SIG-M5 (cell line): ENCODE measurements at regions not wholly inside any gene's neighbourhood (a gene's known extent, or its start where the extent isn't known, plus 50 kb on each side); places are given as distances from the start of the nearest gene placed in this dataset.

ENCODE experiments used
- DNase-seq: peaks from one replicate; lab custom pipeline; 2025; lab: John Stamatoyannopoulos, UW

DNA sequence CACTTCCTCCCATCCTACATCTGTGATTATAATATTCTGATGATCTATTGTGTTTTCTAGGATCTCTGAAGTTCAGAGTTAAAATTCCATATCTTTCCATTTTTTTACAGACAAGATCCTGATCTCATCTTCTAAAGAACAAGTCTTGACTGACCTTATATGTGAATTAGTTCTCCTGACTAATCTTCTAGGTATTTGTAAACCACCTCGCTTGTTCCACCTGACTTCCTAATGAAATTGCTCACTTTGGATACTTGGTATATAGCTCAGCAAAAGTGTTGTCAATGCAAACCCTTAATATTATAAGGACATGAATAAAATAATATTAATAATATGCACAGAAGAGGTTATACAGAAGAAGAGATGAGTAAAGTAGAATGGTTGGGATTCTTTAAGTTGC is 68.2 kb upstream of the NR4A3 start:
- no peak for DNase-seq

DNA sequence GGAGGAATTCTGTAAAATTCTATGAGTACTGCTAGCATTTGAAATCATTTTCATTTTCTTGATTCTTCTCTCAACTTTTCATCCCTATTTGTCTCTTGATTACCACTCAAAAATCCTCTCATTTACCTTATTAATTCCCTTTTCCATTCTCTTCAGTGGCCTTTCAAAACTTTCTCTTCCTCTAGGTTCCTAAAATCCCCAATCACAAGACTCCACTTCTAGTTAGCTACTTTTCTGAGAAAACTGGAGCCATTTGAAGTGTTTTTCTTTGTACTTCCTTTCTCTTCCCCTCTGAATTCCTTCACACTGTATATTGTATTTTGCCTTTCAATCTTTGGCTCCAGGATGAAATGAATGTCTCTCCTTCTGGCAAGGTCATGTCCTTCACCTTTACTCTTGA is 61.3 kb upstream of the NR4A3 start:
- DNase-seq, result no peak

DNA sequence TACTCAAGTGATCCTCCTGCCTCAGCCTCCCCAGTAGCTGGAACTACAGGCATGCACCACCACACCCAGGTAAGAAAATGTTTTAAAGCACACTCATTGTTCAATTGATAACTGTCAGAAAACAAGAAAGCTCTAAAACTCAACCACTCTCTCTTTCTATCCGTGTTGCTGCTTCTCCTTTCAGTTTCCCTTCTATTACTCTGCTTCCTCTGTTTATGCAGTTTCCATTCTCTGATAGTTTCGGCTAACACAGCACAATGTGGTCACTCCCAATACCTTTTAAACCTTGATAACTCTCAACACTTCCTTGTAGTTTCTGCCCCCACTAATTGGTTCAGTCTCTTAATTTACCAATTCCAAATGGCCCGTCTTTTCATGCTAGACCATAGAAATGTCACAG is 59.2 kb upstream of the NR4A3 start:
- DNase-seq, result no peak
